ENCODE measurements at regions not wholly inside any gene's neighbourhood (a gene's known extent, or its start where the extent isn't known, plus 50 kb on each side); places are given as distances from the start of the nearest gene placed in this dataset.

- Mint-ChIP-seq H3K4me3 (no peak overlapping the region), H3K36me3 (ENCODE audit: low read depth) (no peaks in the 10 kb centered on the region), H3K27me3 (no peaks in the 10 kb centered on the region), H3K4me1 (no peaks in the 10 kb centered on the region), H3K27ac (no peak overlapping the region), H3K9me3 (no peaks in the 10 kb centered on the region)
- no peak for DNase-seq
- intact Hi-C loops (cut with micrococcal nuclease), result no loop called here
Observed at GRCh38 chr3:182392182-182392937, 400.9 kb upstream of the ATP11B start.

GRCh38 chr3:182393151-182393550 lies 400.2 kb upstream of the ATP11B start:
- H3K27me3 Mint-ChIP-seq, result no peaks in the 10 kb centered on the region
- no peak for DNase-seq
- H3K9me3 Mint-ChIP-seq, result no peaks in the 10 kb centered on the region
- no peak overlapping the region for H3K4me3 Mint-ChIP-seq
- intact Hi-C loops (cut with micrococcal nuclease), result no loop called here
- no peak overlapping the region for H3K27ac Mint-ChIP-seq
- no peaks in the 10 kb centered on the region for H3K4me1 Mint-ChIP-seq
- H3K36me3 Mint-ChIP-seq (ENCODE audit: low read depth), result no peaks in the 10 kb centered on the region

GRCh38 chr3:182393830-182394367 lies 399.4 kb upstream of the ATP11B start:
- H3K27ac Mint-ChIP-seq, result no peak overlapping the region
- intact Hi-C loops (cut with micrococcal nuclease), result no loop called here
- no peaks in the 10 kb centered on the region for H3K9me3 Mint-ChIP-seq
- H3K36me3 Mint-ChIP-seq (ENCODE audit: low read depth), result no peaks in the 10 kb centered on the region
- H3K4me3 Mint-ChIP-seq, result no peak overlapping the region
- H3K27me3 Mint-ChIP-seq, result no peaks in the 10 kb centered on the region
- no peak for DNase-seq
- H3K4me1 Mint-ChIP-seq, result no peaks in the 10 kb centered on the region

GRCh38 chr3:182397164-182397563 lies 396.1 kb upstream of the ATP11B start:
- H3K36me3 Mint-ChIP-seq (ENCODE audit: low read depth), result no peaks in the 10 kb centered on the region
- H3K4me1 Mint-ChIP-seq, result no peaks in the 10 kb centered on the region
- no peak for DNase-seq
- no peaks in the 10 kb centered on the region for H3K9me3 Mint-ChIP-seq
- H3K4me3 Mint-ChIP-seq, result no peak overlapping the region
- intact Hi-C loops (cut with micrococcal nuclease), result no loop called here
- no peaks in the 10 kb centered on the region for H3K27me3 Mint-ChIP-seq
- H3K27ac Mint-ChIP-seq, result no peak overlapping the region

DNA sequence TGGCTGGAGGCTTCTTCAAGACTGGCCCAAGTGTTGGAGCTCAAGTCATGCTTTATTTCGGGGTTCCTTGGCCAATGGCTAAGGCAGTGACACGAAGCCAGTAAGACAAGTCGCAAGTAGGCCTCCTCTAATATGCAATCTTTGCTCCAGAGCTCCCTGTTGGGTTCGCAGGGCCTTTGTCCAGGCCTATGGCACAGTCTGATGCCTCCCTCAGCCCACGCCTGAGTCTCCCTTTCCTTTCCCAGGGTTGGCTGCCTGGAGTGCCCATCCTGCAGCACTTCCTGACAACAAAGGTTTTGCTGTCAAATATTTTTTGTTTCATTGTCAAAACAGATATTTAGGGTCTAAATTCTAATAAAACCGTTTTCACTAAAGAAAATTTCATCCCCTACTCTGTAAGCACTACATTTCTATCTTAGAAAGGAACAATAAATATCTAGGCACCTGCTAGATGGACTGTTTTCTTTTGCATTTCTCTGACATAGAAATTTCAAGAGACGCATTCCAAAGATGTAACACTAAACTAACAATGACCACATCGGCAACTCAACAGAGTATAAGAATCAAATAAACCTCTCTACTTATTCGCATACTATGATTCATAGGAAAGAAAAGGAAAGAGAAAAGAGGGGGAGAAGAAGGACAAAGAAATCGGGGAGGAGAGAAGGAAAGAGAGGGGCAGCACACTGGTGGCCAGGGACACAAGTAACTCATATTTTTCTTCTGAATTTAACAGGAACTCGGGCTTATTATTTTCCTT lies 393.1 kb upstream of the ATP11B start:
- no peak overlapping the region for H3K4me3 Mint-ChIP-seq
- no peak overlapping the region for H3K27ac Mint-ChIP-seq
- H3K36me3 Mint-ChIP-seq (ENCODE audit: low read depth), result no peaks in the 10 kb centered on the region
- H3K27me3 Mint-ChIP-seq, result no peaks in the 10 kb centered on the region
- no peaks in the 10 kb centered on the region for H3K9me3 Mint-ChIP-seq
- H3K4me1 Mint-ChIP-seq, result no peaks in the 10 kb centered on the region
- DNase-seq, result no peak
- intact Hi-C loops (cut with micrococcal nuclease), result no loop called here

DNA sequence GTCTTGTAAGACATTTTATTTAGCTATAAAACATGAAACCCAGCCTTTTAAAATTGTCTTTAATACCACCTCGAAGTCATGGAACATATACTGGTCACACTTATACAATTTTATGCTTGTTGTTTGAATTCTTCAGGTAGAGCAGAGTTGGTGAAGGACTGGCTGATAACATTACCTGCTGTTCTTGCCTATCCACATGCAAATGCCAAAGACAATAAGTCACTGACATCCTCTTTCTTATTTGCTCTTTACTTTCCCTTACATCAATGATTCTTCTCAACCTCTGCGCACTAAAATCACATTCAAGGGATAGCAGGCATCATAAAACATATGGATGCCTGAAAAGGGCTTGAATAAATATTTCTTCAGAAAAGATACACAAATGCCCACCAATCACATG lies 392.5 kb upstream of the ATP11B start:
- Mint-ChIP-seq H3K4me3 (no peak overlapping the region), H3K9me3 (no peaks in the 10 kb centered on the region), H3K36me3 (ENCODE audit: low read depth) (no peaks in the 10 kb centered on the region), H3K27ac (no peak overlapping the region), H3K4me1 (no peaks in the 10 kb centered on the region), H3K27me3 (no peaks in the 10 kb centered on the region)
- no peak for DNase-seq
- intact Hi-C loops (cut with micrococcal nuclease), result no loop called here

DNA sequence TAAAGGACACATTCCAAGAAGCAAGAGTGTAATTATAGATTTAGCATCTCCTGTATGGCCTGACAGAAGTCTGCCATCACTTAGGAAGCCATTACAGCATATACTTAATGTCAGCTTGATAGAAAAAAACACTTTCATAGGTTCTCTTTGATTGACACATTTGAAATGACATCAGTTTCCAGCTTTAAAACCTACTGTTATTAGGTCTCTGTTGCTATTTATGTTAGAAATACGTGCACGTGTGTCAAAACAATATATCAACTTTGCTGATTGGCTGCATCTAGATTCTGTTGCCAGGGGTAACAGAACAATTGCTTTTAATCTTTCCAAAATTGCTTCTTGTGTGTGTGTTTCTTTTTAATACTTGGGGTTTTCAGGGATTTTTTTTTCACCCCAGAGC lies 389.3 kb upstream of the ATP11B start:
- Mint-ChIP-seq H3K4me1 (no peaks in the 10 kb centered on the region), H3K4me3 (no peak overlapping the region), H3K9me3 (no peaks in the 10 kb centered on the region), H3K27me3 (no peaks in the 10 kb centered on the region), H3K36me3 (ENCODE audit: low read depth) (no peaks in the 10 kb centered on the region), H3K27ac (no peak overlapping the region)
- intact Hi-C loops (cut with micrococcal nuclease), result no loop called here
- DNase-seq, result no peak

- Mint-ChIP-seq H3K36me3 (ENCODE audit: low read depth) (no peaks in the 10 kb centered on the region), H3K9me3 (no peaks in the 10 kb centered on the region), H3K27ac (no peak overlapping the region), H3K27me3 (no peaks in the 10 kb centered on the region), H3K4me3 (no peak overlapping the region), H3K4me1 (no peaks in the 10 kb centered on the region)
- no peak for DNase-seq
- intact Hi-C loops (cut with micrococcal nuclease), result no loop called here
Observed at GRCh38 chr3:182405759-182406158, 387.5 kb upstream of the ATP11B start.

- no peaks in the 10 kb centered on the region for H3K4me1 Mint-ChIP-seq
- no peaks in the 10 kb centered on the region for H3K9me3 Mint-ChIP-seq
- H3K27me3 Mint-ChIP-seq, result no peaks in the 10 kb centered on the region
- DNase-seq, result no peak
- no peak overlapping the region for H3K4me3 Mint-ChIP-seq
- no peaks in the 10 kb centered on the region for H3K36me3 Mint-ChIP-seq (ENCODE audit: low read depth)
- no peak overlapping the region for H3K27ac Mint-ChIP-seq
- intact Hi-C loops (cut with micrococcal nuclease), result no loop called here
Observed at GRCh38 chr3:182406786-182407185, 386.5 kb upstream of the ATP11B start.

GRCh38 chr3:182410051-182410450 lies 383.3 kb upstream of the ATP11B start:
- H3K27ac Mint-ChIP-seq, result no peak overlapping the region
- no peaks in the 10 kb centered on the region for H3K36me3 Mint-ChIP-seq (ENCODE audit: low read depth)
- no peak overlapping the region for H3K4me3 Mint-ChIP-seq
- no peaks in the 10 kb centered on the region for H3K4me1 Mint-ChIP-seq
- intact Hi-C loops (cut with micrococcal nuclease), result no loop called here
- DNase-seq, result no peak
- no peaks in the 10 kb centered on the region for H3K9me3 Mint-ChIP-seq
- no peaks in the 10 kb centered on the region for H3K27me3 Mint-ChIP-seq

DNA sequence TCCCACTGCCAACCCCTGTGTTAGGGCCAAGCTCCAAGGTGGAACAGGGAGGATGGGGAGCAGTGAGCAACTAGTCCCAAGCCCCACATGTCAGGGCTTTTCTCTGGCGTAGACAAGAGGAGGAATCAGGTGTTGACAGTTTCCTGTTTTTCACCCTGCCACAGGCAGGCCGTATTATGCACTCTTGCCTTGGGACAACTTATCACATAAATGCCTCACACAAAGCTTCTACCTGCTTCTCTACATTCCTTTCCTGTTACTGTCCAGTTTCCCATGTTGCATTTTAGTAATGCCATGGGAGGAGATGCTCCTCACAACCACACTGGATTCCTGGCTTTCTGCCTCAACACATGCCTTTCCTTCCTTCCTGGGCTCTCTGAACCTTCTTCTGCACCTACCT lies 381.2 kb upstream of the ATP11B start:
- no peaks in the 10 kb centered on the region for H3K36me3 Mint-ChIP-seq (ENCODE audit: low read depth)
- no peak overlapping the region for H3K4me3 Mint-ChIP-seq
- DNase-seq, result no peak
- no peak overlapping the region for H3K27ac Mint-ChIP-seq
- no peaks in the 10 kb centered on the region for H3K9me3 Mint-ChIP-seq
- no peaks in the 10 kb centered on the region for H3K27me3 Mint-ChIP-seq
- intact Hi-C loops (cut with micrococcal nuclease), result no loop called here
- H3K4me1 Mint-ChIP-seq, result no peaks in the 10 kb centered on the region

GRCh38 chr3:182413061-182413460 lies 380.2 kb upstream of the ATP11B start:
- H3K36me3 Mint-ChIP-seq (ENCODE audit: low read depth), result no peaks in the 10 kb centered on the region
- H3K4me1 Mint-ChIP-seq, result no peaks in the 10 kb centered on the region
- intact Hi-C loops (cut with micrococcal nuclease), result no loop called here
- no peak overlapping the region for H3K4me3 Mint-ChIP-seq
- H3K27me3 Mint-ChIP-seq, result no peaks in the 10 kb centered on the region
- no peak for DNase-seq
- H3K9me3 Mint-ChIP-seq, result no peaks in the 10 kb centered on the region
- no peak overlapping the region for H3K27ac Mint-ChIP-seq

- H3K4me3 Mint-ChIP-seq, result no peak overlapping the region
- no peaks in the 10 kb centered on the region for H3K9me3 Mint-ChIP-seq
- no peaks in the 10 kb centered on the region for H3K36me3 Mint-ChIP-seq (ENCODE audit: low read depth)
- intact Hi-C loops (cut with micrococcal nuclease), result no loop called here
- no peak overlapping the region for H3K27ac Mint-ChIP-seq
- no peaks in the 10 kb centered on the region for H3K4me1 Mint-ChIP-seq
- no peaks in the 10 kb centered on the region for H3K27me3 Mint-ChIP-seq
- DNase-seq, result no peak
Observed at GRCh38 chr3:182413682-182414081, 379.6 kb upstream of the ATP11B start.

DNA sequence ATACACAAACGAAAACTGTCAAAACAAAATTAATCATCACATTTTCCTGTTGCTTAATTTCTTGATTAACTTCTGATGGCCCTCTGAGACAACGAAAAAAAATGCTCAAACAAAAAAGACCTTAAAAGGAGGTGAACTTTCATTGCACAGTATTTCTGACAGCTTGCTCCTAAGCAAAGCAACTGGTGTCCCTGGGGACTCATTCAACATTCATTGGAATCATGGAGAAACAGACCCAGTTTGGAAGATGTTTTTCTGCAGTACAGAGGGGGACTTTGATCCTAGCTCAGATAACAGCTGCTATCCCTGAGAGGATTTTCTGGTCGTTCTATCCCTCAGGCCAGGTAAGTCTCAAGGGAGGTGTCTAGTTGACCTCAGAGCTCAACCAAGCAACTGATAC lies 378.7 kb upstream of the ATP11B start:
- Mint-ChIP-seq H3K27ac (no peak overlapping the region), H3K4me1 (no peaks in the 10 kb centered on the region), H3K27me3 (no peaks in the 10 kb centered on the region), H3K9me3 (no peaks in the 10 kb centered on the region), H3K36me3 (ENCODE audit: low read depth) (no peaks in the 10 kb centered on the region), H3K4me3 (no peak overlapping the region)
- DNase-seq, result no peak
- intact Hi-C loops (cut with micrococcal nuclease), result no loop called here
